Heart right ventricle (tissue), 16 donors: ENCODE measurements at regions not wholly inside any gene's neighbourhood (a gene's known extent, or its start where the extent isn't known, plus 50 kb on each side); places are given as distances from the start of the nearest gene placed in this dataset.

Experiments used
- ATAC-seq, 8 donors: fragments of 200-7000 bp; cut with Tn5 transposase; one replicate each; pipeline ENCODE4 v1.9.1; 2020; ENCODE audit warnings: mild to moderate bottlenecking in 8 of 8, moderate library complexity in 8 of 8, moderate number of reproducible peaks in 1 of 8
- DNase-seq, 2 donors: peaks; one replicate each; pipeline ENCODE4 v3.0.0-alpha.2; 2020
- H3K27ac ChIP-seq, 10 donors: fragments of 200-600 bp; sonication (generic) in 2 of 10; one replicate each; pipeline versions ENCODE4 v1.5.0 to v1.8.0; 2020 to 2022; ENCODE audit warnings: mild to moderate bottlenecking in 3 of 10
- H3K27me3 ChIP-seq, 7 donors: fragments of 200-600 bp; one replicate each; pipeline ENCODE4 v1.8.0; 2021 to 2022; ENCODE audit warnings: mild to moderate bottlenecking in 2 of 7
- H3K36me3 ChIP-seq, 9 donors: fragments of 200-600 bp; sonication (generic) in 1 of 9; one replicate each; pipeline versions ENCODE4 v1.5.0 to v1.8.0; 2020 to 2022; ENCODE audit warnings: mild to moderate bottlenecking in 2 of 9
- H3K4me1 ChIP-seq, 9 donors: fragments of 200-600 bp; sonication (generic) in 1 of 9; one replicate each; pipeline versions ENCODE4 v1.5.0 to v1.8.0; 2020 to 2022; ENCODE audit warnings: mild to moderate bottlenecking in 4 of 9
- H3K4me3 ChIP-seq, 10 donors: fragments of 200-600 bp; sonication (generic) in 2 of 10; one replicate each; pipeline versions ENCODE4 v1.5.0 to v1.8.0; 2020 to 2022; ENCODE audit warnings: mild to moderate bottlenecking in 7 of 10, moderate library complexity in 2 of 10
- H3K9me3 ChIP-seq, 11 donors: fragments of 200-600 bp in 10 of 11; sonication (generic) in 2 of 11; one replicate each; pipeline versions ENCODE4 v1.5.0 to v1.8.0; 2013 to 2022; ENCODE audit warnings: mild to moderate bottlenecking in 2 of 11, control low read depth in 1 of 11, moderate library complexity in 1 of 11
- WGBS, 2 donors: extraction: QIAGEN DNeasy Blood & Tissue Kit; methylation state at CpG; one replicate each; pipeline ENCODE4 v1.1.7; 2013; ENCODE audit warnings: inconsistent platforms in 1 of 2; 5-methylcytosine and 5-hydroxymethylcytosine counted together
- intact Hi-C, 10 donors: fragments of 100-400 bp; cut with DNase I; formaldehyde crosslinking; loops; one replicate each; pipeline versions ENCODE4 v1.11.1 to v1.14.2; 2022
- TF ChIP-seq, protein P1 (sequence below), 9 donors: fragments of 200-600 bp; sonication (generic) in 2 of 9; IDR thresholded peaks; one replicate each; pipeline versions ENCODE4 v1.5.0 to v1.8.0; 2021 to 2022; ENCODE audit warnings: antibody characterized with exemption in 9 of 9, mild to moderate bottlenecking in 5 of 9, moderate library complexity in 1 of 9
- donor health status: Arrhythmogenic right ventricular cardiomyopathy.
- donor health status: ischemic (EF 13 %, LVEDD 7.1; RV severe dilation, severe dysfunction).
- donor health status: healthy with polysubstance abuse.
- donor health status: DM: no; HTN: yes; CAD: no.
- donor health status: DM: no; HTN: no; CAD: no.
- donor health status: ischemic (EF 25% LVEDD 6.9; RV normal size, moderate dysfunction).
- donor health status: ischemic (EF 25% LVEDD 5.7; RV mildly dilated, moderate dysfunction).
- donor health status: healthy.
- donor health status: DM: yes; HTN: yes; CAD: no.
- donor health status: Ischemic cardiomyopathy.
- donor health status: ischemic (EF 35%, LVEDD 5.7; RV mildly dilated, moderate dysfunction).
- donor health status: nonischemic (EF 11% LVEDD 7.7; RV severe dilation, severe dysfunction).
- donor health status: DM: yes; HTN: yes; CAD: no.
- donor health status: PGD.
- donor health status: ischemic (EF 29% LVEDD 5.4; RV normal size, mild dysfunction).
- donor health status: nonischemic (EF 23%, LVEDD 6.1; RV moderate dilation, normal function).

- ATAC-seq (no peak), DNase-seq (no peak)
- intact Hi-C loops = loop anchor here in 1 of 10 donors (10.0 kb wide), 1 partner anchor 176 kb away; the partner anchor contains the start of gene DISP1
- 96 to 99% methylated on average over 1 of the region's 1 CpG for WGBS, 2 donors
- Histone ChIP-seq H3K9me3 (no peaks in the 10 kb centered on the region), H3K27ac (no peak overlapping the region), H3K4me1 (peaks cover 3 to 33% (median 25%) of the 10 kb centered on the region in 9 donors), H3K36me3 (peaks cover 0 to 33% (median 0%) of the 10 kb centered on the region in 9 donors), H3K4me3 (no peak overlapping the region), H3K27me3 (no peaks in the 10 kb centered on the region)
- TF ChIP-seq, protein P1, sequence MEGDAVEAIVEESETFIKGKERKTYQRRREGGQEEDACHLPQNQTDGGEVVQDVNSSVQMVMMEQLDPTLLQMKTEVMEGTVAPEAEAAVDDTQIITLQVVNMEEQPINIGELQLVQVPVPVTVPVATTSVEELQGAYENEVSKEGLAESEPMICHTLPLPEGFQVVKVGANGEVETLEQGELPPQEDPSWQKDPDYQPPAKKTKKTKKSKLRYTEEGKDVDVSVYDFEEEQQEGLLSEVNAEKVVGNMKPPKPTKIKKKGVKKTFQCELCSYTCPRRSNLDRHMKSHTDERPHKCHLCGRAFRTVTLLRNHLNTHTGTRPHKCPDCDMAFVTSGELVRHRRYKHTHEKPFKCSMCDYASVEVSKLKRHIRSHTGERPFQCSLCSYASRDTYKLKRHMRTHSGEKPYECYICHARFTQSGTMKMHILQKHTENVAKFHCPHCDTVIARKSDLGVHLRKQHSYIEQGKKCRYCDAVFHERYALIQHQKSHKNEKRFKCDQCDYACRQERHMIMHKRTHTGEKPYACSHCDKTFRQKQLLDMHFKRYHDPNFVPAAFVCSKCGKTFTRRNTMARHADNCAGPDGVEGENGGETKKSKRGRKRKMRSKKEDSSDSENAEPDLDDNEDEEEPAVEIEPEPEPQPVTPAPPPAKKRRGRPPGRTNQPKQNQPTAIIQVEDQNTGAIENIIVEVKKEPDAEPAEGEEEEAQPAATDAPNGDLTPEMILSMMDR (IDR thresholded peaks at IDR 0.05) = no peak
Measured at GRCh38 chr1:222991177-222991576, 151.9 kb downstream of the TLR5 start.

GRCh38 chr1:222991908-222992307 is 151.1 kb downstream of the TLR5 start:
- peaks cover 0 to 27% (median 0%) of the 10 kb centered on the region in 9 donors for H3K36me3 ChIP-seq
- H3K9me3 ChIP-seq = no peaks in the 10 kb centered on the region
- H3K27ac ChIP-seq = peak overlapping the region in 1 of 10 donors; percentile 13
- 87 to 90% methylated on average over 7 of the region's 7 CpGs for WGBS, 2 donors
- DNase-seq = no peak
- H3K4me3 ChIP-seq = no peak overlapping the region
- TF ChIP-seq, protein P1 (IDR thresholded peaks at IDR 0.05) = no peak
- no peak for ATAC-seq
- H3K4me1 ChIP-seq = peaks cover 3 to 40% (median 30%) of the 10 kb centered on the region in 9 donors
- H3K27me3 ChIP-seq = no peaks in the 10 kb centered on the region
- intact Hi-C loops = loop anchor here in 1 of 10 donors (10.0 kb wide), 1 partner anchor 177 kb away; the partner anchor contains the start of gene DISP1

DNA sequence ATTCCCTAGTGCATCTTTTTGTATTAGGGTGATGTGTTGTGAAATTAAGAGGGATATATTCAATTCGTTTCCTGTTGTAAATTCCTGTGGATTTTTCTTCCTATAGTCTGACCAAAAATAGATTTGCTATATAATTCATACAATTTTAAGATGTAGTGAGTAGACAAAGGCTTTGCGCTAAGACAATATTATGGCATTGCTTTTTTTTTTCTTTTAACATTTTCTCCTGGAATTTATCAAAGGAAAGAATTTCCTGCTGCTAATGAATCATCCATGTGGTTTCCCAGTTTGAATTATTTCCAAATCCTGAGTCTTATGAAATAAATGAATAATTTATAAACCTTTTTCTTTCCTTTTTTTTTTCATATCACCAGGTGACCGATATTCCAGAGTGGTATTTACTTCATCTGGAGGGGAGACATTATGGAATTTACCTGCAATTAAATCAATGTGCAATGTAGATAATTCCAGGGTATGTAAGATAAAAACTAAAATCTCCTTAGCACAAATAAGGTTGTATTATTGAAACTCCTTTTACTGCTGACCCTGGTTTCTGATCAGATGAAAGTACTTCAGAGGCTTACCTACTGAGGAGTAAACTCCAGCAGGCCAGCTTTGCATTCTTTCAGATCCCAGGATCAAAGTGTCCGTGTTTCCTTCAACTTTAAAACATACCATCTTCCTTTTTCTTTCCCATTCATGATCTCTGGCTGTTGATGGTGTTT is 148.4 kb downstream of the TLR5 start:
- ATAC-seq (peak in 3 of 8 donors; percentile 21 to 51 (median 33)), DNase-seq (no peak)
- peak overlapping the region in 7 of 10 donors; percentile 21 to 70 (median 62) for H3K27ac ChIP-seq
- H3K27me3 ChIP-seq = no peaks in the 10 kb centered on the region
- intact Hi-C loops = loop anchor here in 1 of 10 donors (10.0 kb wide), 1 partner anchor 180 kb away; the partner anchor contains the start of gene DISP1
- peaks cover 0 to 46% (median 0%) of the 10 kb centered on the region in 9 donors for H3K36me3 ChIP-seq
- TF ChIP-seq, protein P1 (IDR thresholded peaks at IDR 0.05) = no peak
- H3K4me1 ChIP-seq = peaks cover 3 to 38% (median 34%) of the 10 kb centered on the region in 9 donors
- no peaks in the 10 kb centered on the region for H3K9me3 ChIP-seq
- H3K4me3 ChIP-seq = no peak overlapping the region
- WGBS, 2 donors = 52 to 65% methylated on average over 4 of the region's 4 CpGs

GRCh38 chr1:222995236-222995580 is 147.8 kb downstream of the TLR5 start:
- Histone ChIP-seq H3K36me3 (peaks cover 0 to 52% (median 0%) of the 10 kb centered on the region in 9 donors), H3K27ac (peak overlapping the region in 7 of 10 donors; percentile 21 to 70 (median 62)), H3K9me3 (no peaks in the 10 kb centered on the region), H3K27me3 (no peaks in the 10 kb centered on the region), H3K4me1 (peaks cover 3 to 38% (median 34%) of the 10 kb centered on the region in 9 donors), H3K4me3 (no peak overlapping the region)
- ATAC-seq (peak in 2 of 8 donors; percentile 56 to 57), DNase-seq (no peak)
- 72 to 73% methylated on average over 3 of the region's 3 CpGs for WGBS, 2 donors
- TF ChIP-seq, protein P1 (IDR thresholded peaks at IDR 0.05) = no peak
- intact Hi-C loops = loop anchor here in 1 of 10 donors (10.0 kb wide), 1 partner anchor 180 kb away; the partner anchor contains the start of gene DISP1
